NCI-H774 (cell line): ENCODE measurements at regions not wholly inside any gene's neighbourhood (a gene's known extent, or its start where the extent isn't known, plus 50 kb on each side); places are given as distances from the start of the nearest gene placed in this dataset.
"Not testable (repeated sequence)": the region's sequence is repeated elsewhere in the genome, so short reads cannot be mapped to it uniquely, and the experiment has no call there.

Experiments used
- DNase-seq: peaks from one replicate; lab custom pipeline; 2025; lab: John Stamatoyannopoulos, UW

DNA sequence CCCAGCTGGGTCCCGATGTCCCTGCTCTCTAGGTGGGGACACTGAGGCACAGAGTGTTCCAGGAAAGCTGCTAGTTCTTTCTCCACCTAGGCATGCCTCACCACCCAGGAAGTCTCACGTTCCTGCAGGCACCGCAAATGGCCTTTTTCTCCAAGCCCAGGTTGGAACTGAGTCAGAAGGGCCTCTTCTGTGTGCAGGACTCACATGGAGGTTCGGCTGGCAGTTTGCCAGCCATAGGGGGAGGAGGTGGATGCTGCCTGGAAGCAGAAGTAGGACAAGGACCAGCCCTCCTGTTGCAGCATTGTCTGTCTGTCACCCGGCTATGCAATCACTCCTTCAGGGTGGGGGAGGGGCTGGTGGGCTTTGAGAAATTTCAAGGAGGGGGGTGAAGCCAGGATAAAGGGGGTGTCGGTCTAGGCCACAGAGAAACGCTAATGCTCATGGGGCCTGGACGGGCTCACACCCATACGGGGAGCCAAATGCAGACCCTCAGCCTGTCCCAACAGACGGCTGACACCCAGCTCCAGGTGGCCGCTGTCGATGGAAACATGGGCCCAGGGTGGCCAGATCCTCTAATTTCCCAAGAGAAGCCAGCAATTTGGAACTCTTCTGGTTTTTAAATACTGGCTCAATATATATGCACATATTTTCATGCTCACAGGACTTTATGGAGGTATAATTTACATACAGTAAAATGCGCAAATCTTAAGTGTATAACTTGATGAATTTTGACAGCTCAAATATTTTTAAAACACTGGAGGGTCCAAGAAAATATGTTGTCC lies 120.5 kb downstream of the PHETA1 start:
- DNase-seq: no peak

DNA sequence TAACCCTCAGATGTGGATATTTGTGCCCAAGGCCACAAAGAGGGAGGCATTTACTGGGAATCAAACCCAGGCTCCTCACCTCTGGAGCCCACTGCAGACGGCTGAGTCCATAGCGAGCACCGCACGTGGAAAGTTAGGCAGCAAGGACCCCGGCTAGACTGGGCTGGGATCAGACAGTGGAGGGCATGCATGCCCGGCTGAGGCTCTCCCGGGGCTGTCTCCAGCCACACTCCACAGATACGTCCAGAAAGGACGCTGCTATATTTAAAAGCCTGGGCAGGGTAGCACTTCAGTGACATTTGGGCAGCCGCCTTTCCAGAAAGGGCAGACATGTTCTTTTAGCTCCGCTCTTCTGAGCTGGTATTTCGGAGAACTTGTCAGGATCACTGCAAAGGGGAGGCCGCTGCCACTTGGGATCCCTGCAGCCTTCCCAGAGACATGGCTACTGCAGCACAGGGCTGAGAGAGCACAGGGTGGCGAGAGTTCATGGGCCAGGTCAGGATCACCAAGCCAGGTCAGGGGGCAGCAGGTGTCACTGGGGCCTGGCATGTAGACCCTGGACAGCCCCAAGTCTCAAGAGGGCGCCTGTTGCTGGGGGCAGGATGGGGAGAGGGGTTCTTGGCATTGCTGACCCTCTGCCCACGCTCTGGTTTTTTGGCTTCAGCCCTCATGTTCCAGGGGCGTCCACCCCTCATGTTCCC lies 121.7 kb downstream of the PHETA1 start:
- no peak for DNase-seq

DNA sequence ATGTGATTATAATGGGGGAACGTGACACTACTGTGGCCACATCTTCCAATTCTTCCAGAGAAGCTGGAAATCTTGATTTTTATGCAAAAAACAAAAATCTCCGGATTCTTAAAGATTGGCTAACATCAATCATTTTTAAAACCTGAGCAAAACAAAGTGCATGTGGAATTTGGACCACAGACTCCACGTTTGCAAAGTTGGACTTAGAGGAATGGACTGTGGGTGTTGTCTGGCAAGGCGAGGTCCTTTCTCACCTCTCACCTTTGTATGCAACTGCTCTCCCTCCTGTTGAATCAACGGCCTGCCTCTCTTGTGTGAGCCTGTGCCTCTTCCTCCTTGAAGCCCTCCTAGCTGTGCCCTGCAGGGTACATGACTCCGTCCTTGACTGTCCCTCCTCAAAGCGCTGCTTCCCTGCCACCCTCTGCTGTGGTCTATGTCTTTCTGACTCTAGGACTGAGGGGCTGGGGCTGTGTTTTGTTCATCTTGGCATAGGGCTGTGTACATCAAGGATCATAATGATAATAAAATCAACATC lies 122.4 kb downstream of the PHETA1 start:
- DNase-seq: no peak

DNA sequence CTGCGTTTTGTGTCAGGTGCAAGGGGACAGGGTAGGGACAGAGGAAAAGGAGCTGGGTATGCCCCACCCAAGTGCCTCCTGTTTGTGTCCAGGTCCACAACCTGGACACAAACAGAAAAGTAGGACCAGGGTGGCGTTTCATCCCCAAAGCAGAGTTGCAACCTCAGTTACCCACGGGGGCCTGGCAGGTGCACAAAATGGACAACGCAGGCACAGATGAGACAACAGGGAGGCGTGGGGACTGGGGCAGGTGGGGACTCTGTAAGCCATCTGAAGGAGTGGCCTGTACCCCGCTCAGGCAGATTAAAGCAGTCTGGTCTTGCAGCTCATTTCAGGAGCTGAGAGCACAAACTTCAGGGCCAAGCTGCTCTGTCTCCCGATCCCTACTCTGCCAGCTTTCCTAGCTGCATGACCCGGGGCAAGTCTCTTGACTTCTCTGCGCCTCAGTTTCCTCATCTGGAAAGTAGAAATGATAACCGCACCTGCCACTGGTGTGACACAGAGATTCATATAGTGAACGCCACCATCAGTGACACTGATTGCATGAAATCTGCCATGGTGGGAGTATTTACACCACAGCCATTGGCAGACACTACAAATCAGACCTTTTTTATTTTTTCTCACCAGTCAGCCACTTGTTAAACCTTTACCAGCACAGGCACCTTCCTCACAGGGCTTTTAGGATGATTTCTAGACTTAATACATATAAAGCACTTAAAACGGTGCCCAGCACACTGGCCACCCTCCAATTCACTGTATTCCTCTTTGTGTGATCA lies 123.0 kb downstream of the PHETA1 start:
- no peak for DNase-seq

DNA sequence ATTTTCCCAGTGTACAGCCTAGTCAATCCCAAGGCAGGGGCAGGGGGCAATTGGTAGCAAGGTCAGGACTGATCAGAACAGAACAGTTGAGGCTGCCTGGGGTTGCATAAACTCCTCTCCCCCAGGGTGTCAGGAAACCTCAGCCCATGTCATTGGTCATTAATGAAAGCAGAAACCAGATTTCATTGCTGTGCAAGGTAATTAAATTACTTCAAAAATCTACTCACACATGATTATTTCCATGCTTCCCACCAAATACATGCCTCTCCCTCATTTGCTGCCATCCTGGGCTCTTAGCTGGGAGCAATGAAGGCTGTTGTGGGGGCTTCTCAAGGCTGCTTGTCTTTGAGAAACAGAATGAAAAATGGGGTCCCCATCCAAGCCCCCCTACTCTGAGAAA lies 124.2 kb downstream of the PHETA1 start:
- no peak for DNase-seq

DNA sequence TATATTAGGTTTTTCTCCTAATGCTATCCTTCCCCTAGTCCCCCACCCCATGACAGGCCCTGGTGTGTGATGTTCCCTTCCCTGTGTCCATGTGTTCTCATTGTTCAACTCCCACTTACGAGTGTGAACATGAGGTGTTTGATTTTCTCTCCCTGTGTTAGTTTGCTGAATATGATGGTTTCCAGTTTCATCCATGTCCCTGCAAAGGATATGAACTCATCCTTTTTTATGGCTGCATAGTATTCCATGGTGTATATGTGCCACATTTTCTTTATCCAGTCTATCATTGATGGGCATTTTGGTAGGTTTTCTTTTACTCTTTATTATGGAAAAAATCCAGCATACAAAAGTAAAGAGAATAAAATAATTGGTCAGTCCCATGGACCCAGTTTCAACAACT lies 126.1 kb downstream of the PHETA1 start:
- not testable (repeated sequence) for DNase-seq

DNA sequence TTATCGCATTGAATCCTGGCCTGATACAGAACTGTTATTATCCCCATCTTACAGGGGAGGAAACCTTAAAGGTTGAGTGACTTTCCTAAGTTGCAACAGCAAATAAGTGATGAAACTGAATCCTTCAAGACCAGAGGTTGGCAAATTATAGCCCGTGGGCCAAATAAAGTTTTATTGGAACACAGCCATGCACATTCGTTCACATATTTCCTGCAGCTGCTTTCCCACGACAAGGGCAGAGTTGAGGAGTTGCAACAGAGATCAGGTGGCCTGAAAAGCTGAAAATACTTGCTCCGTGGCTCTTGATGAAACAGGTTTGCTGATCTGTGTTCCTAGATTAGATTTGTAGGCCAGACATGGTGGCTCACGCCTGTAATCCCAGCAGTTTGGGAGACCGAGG lies 126.7 kb downstream of the PHETA1 start:
- no peak for DNase-seq

DNA sequence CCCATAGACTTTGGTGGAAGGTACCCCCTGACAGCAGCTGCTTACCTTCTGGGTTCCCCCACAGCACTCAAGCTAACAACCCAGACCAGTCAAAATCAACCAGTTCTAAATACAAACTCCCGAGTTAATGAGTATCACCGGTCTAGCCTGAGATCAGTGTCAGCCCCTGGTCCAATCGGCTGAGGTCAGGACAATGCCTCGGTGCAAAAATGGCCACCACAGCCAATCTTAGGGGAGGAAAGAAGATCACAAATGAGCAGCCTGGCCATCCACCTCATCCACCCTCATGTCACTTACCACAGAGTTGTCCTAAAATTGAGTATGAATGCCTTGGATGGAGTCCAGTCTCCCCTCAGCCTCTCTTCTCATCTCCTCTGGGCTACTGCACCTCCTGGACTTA lies 128.5 kb downstream of the PHETA1 start:
- no peak for DNase-seq

DNA sequence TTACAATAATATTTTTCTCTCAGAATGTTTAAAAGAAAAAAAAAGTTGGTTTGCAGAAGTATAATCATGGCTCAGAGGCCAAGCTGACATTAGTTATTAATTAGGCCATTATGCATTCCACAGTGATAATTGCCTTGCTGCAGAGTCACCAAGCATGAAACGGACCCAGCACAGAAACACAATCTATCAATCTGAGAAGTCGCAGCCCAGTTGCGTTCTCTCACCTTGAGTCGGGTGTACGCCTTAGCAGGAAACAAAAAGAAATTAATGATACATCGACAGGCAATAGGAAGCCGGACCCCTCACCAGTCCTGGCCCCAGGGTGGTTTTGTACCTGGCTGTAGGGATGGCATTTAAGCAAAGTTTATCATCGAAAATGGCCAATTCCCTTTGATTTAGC lies 129.7 kb downstream of the PHETA1 start:
- no peak for DNase-seq

DNA sequence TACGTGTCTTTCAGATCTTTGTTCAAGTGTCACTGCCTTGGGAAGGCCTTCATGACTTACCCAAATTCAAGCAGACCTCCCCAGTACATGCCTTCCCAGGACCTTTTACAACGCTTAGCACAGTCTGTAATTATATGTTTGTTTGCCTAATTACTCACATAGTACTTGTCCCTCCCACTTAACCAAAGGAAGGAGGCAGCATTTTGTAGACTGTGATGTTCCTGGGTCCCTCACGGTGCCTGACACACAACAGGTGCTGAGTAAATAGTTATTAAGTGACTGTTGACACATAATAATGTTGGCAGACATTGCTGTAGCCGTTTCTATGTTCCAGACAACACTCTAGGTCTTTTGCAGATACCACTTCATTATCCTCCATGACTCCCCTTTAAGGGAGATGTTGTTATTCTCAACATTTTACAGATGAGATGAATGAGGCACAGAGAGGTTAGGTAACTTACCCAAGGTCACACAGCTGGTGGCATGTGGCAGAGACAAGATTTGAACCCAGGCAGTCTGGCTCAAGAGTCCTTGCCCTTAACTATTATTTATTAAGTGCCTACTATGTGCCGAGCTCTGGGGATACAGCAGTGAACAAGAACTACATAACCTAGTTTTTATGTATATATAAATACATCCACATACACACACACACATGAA lies 130.7 kb downstream of the PHETA1 start:
- peak; percentile 11 for DNase-seq

DNA sequence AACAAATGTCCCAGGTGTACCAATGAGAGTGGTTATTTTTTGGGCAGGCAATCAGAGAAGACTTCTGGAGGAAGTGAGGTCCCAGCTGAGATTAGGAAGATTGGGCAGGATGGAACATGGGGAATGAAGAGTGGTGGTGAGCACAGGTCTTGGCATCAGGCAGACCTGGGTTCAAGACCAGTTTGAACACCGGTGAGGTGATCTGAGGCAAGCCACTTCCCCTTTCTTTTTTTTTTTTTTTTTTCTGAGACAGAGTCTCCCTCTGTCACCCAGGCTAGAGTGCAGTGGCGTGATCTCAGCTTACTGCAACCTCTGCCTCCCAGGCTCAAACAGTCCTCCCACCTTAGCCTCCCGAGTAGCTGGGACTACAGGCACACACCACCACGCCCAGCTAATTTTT lies 134.4 kb downstream of the PHETA1 start:
- not testable (repeated sequence) for DNase-seq

DNA sequence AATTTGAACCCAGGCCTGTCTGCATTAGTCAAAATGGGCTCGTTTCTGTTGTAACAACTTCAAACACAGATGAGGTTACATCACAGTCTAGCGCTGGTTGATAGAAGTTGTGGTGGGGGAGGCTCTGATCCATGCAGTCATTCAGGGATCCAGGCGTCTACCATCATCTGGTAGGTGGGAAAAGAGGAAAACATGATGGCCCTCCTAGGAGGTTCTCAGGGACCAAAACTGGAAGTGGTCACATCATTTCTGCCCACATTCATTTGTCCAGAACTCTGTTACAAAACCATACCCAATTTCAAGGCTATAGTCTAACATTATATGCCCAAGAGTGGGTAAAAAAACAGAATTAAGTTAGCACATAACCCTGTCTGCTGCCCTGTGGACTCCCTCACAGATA lies 135.1 kb downstream of the PHETA1 start:
- no peak for DNase-seq

DNA sequence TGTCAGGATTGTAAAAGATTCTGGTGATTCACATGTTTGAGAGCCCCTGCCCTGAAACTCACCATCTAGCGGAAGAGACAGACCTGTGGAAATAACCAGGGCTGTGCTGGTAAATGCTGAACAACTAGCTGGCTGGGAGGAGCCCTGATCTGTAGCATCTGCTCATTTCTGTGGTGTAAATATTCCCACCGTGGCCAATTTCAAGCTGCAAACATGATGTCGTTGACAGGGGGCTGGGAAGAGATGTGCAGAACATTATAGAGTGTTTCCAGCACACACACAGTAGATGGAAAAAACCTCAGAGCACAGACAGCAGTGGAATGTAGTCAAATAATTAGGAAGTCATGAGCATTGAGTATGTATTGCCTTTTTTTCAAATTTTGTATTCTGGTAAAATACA lies 138.2 kb downstream of the PHETA1 start:
- no peak for DNase-seq

DNA sequence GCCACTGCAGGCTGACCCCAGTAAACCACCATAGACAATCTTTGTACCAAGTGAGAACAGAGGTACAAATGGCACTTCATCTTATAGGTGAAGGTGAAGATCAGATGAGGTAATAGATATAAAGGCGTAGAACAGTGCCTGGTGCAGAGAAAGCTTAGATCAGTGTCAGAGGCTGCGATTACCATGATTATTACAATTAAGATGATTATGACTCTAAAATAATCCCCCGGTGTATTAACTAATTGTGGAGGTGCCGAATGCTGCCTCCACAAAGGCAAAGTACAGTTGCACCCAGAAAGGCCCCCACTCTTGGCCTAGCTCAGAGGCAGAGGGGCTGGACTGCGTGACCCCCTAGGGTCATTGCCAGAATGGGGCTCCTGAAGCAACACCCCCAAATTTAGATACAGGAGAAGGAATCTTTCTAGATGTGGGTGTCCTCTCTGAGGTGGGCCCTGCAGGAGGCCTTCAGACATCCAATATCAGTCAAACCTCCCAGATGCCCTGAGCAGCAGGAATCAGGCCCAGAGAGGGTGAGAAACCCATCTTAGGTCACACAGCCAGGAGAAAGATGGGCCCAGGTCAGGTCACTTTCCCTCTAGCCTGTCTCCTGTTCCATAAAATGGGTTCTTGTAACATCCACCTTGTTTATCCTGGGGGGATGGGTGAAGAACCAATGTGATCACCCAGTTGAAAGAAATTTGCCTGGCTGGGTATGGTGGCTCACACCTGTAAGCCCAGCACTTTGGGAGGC lies 139.8 kb downstream of the PHETA1 start:
- DNase-seq: no peak

DNA sequence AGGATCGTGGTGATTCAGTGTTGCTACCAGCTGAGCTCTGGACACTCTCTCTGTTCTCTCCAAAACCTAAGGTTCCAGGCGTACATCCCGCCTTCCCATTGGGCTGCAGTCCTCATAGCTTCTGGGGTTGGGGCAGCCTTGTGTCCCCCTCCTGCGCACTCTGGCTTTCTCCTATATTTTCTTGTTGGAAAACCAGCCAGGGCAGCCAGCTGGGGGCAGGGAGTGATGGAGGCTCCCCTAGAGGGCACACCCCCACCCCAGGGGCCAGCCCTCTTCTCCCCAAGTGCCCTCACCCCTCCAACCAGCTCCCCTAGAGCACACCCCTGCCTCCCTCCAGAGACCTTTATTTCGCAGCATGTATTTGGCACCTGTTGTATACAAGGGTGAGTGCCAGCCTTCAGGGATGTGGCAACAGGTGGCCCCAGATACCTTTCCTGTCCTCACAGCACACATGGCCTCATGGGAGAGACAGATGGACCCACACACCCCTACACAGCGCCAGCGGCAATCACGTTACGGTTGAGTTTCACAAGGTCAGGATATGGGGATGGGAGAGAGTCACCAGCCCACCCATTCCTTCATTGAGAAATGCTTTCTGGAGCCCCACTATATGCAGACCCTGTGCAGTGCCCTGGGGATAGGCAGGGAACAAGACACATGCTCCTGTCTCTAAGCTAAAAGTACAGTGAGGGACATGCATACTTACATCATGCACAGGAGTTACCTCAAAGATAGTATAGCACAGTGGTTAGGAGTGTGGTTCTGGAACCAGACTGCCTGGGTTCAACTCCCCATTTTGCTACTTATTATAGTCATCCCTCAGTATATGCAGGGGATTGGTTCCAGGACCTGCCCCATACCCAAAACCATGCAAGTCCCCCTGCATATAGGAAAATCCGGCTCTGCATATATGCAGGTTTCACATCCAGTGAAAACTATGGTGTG lies 141.1 kb downstream of the PHETA1 start:
- no peak for DNase-seq

DNA sequence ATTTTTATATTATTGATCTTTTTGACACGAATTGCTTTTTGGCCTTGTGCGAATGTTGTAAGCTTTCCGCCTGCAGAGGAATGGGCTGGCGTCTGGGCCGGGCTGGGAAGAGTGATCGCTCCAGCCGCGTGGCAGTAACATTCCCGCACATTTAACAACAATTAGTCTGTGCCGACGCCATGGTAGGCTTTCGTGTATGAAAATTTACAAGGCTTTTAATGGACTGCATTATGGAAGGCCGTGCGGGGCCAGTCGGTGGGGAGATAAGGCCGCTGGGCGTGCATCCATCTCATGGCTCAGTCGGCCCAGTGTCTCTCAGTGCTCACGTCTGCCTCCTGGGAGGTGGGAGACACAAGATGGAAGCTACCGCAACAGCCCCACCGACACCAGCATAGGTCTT lies 142.2 kb downstream of the PHETA1 start:
- no peak for DNase-seq

DNA sequence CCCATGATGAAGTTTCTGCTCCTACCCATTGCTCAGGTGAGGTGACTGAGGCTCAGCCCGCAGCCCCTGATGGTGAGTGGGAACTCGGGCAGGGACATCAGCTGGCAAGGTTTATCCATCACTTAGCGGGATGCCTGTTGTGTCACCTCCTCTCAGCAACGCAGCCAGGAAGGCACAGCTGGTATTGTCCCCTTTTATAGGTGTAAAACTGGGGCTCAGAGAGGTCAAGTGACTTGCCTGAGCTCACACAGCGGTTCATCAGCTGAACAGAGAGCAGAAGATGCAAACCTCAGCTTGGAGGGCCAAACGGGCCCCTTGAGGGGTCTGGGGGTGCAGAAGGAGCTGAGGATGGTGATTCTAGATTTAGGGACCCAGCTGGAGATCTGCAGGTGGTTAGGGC lies 143.6 kb downstream of the PHETA1 start:
- no peak for DNase-seq

DNA sequence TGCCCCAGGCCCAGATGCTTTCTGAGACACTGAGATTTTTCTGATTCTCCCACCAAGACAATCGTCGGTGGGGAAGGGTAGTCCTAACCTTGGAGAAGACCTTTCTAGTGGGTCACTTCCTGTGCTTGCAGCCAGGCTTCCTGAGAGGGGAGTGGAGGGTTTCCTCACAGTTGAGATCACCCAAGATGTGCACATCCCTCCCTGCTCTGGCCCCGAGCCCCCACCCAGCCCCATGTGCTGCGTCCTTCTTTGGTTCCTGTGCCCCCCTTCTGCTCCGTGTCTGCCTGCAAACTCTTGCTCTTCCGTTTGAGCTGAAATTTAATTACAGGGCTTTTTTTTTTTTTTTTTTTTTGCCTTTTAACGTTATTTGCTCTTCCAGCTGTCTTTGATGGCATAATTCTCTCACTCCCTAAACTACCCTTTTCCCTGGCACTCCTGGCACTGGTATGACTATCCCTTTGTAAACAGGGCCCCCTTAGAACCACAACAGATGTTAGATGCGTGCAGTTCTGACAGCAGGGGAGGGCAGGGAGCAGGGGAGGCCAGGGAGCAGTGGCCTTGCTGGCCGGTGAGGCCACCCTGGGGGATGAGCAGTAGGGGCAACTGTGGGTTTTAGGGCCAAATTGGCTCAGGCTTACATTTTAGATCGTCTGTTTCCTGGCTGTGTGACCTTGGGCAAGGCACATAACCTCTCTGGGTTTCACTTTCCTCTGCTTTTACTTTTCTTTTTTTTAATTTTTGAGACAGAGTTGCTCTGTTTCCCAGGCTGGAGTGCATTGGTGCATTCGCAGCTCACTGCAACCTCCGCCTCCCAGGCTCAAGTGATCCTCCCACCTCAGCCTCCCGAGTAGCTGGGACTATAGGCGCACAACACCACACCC lies 144.5 kb downstream of the PHETA1 start:
- DNase-seq: no peak

DNA sequence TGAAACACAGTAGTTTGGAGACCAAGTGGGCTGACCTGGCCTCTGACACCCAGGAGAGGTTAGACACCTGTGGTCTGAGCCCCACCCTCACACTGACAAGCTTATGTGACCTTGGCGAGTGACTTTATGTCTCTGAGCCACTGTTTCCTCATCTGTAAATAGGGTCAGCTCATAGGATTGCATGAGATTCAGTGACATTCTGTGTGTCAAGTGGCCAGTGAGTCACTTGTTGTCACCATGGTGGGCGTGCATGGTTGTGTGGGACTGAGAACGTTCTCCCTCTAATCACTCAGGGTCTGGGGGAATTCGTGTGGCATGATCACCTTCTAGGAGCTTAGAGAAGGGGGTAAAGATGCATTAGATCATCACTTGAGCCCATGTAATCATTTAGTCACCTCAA lies 146.4 kb downstream of the PHETA1 start:
- DNase-seq: no peak
